K562 (cell line): ENCODE measurements at regions not wholly inside any gene's neighbourhood (a gene's known extent, or its start where the extent isn't known, plus 50 kb on each side); places are given as distances from the start of the nearest gene placed in this dataset.

Experiments
- ATAC-seq: fragments of 200-7000 bp; cut with Tn5 transposase; 3 replicates; pipeline ENCODE4 v1.9.1; 2020; ENCODE audit warnings: moderate library complexity
- BruUV-seq: library from RNA; stranded (reverse); fragments of 400-500 nt; replicated peaks from 2 replicates; lab custom pipeline; 2021; lab: Mats Ljungman, UMichigan
- CTCF ChIA-PET: fragments of 300-600 bp; formaldehyde crosslinking; extraction: SDS; loops from one replicate; lab custom pipeline; 2021; ENCODE audit warnings: low intra/inter-chr PET ratio; lab: Yijun Ruan, JAX
- POLR2A ChIA-PET: fragments of 300-600, 350-650 bp; sonication (Branson Sonifier 250); formaldehyde crosslinking; extraction: SDS; loops from one replicate; lab custom pipeline; 2021; ENCODE audit warnings: antibody characterized with exemption, inconsistent platforms; lab: Yijun Ruan, JAX
- DNase-seq, 4 experiments: peaks; one replicate each; pipeline versions ENCODE4 v3.0.0 to v3.0.0-alpha.2; 2011 to 2018; ENCODE audit warnings: low spot score in 3 of 4, mixed read lengths in 3 of 4; ENCODE audit errors: extremely low read depth in 1 of 4
- FAIRE-seq: peaks from 2 replicates; lab custom pipeline; 2011; peaks lifted over from hg19 to GRCh38; lab: Jason Lieb, UNC
- H2AFZ ChIP-seq: 2 replicates; pipeline ENCODE4 v1.6.0; 2011; ENCODE audit warnings: low read depth, low read length, control low read depth, inconsistent platforms
- H3K27ac ChIP-seq: fragments of 200-600 bp; 3 replicates; pipeline ENCODE4 v1.8.0; 2011; ENCODE audit warnings: low read depth, mild to moderate bottlenecking, control low read depth, inconsistent platforms, low read length, moderate library complexity, mixed read lengths; ENCODE audit errors: extremely low read depth
- H3K27me3 ChIP-seq, 2 experiments: fragments of 300-600 bp in 1 of 2; 2 replicates in 1 of 2; 3 replicates in 1 of 2; pipeline versions ENCODE4 v1.6.0 to v1.8.0; 2011; ENCODE audit warnings: inconsistent platforms in 2 of 2, low read length in 2 of 2, mild to moderate bottlenecking in 1 of 2, mixed read lengths in 1 of 2, moderate library complexity in 1 of 2; ENCODE audit not compliant: control insufficient read depth in 2 of 2, insufficient read depth in 2 of 2
- H3K36me3 ChIP-seq: fragments of 300-600 bp; 3 replicates; pipeline ENCODE4 v1.8.0; 2011; ENCODE audit warnings: mild to moderate bottlenecking, low read length, inconsistent platforms; ENCODE audit not compliant: control insufficient read depth, insufficient read depth
- H3K4me1 ChIP-seq, 2 experiments: fragments of 200-600 bp in 1 of 2; replicated peaks in 1 of 2; 2 replicates in 1 of 2; 3 replicates in 1 of 2; pipeline versions ENCODE4 v1.5.1 to v1.8.0; 2011; ENCODE audit warnings: inconsistent platforms in 2 of 2, low read length in 2 of 2, mild to moderate bottlenecking in 1 of 2, mixed read lengths in 1 of 2, moderate library complexity in 1 of 2; ENCODE audit not compliant: control insufficient read depth in 2 of 2, insufficient read depth in 2 of 2
- H3K4me2 ChIP-seq: 2 replicates; pipeline ENCODE4 v1.6.1; 2011; ENCODE audit warnings: low read length, control low read depth, inconsistent platforms, mixed read lengths; ENCODE audit not compliant: insufficient read depth
- H3K4me3 ChIP-seq: fragments of 200-600 bp; sonication (generic), shearing (Covaris generic); 2 replicates; pipeline ENCODE4 v1.5.1; 2016; ENCODE audit warnings: control low read depth, inconsistent platforms
- H3K79me2 ChIP-seq: fragments of 200-600 bp; 3 replicates; pipeline ENCODE4 v1.8.0; 2011; ENCODE audit warnings: low read length, inconsistent platforms; ENCODE audit not compliant: control insufficient read depth, insufficient read depth
- H3K9ac ChIP-seq, 2 experiments: 2 replicates each; pipeline versions ENCODE4 v1.6.0 to v1.6.1; 2011; ENCODE audit warnings: low read depth in 2 of 2, low read length in 2 of 2, control low read depth in 1 of 2, inconsistent platforms in 1 of 2, mild to moderate bottlenecking in 1 of 2, mixed read lengths in 1 of 2; ENCODE audit not compliant: insufficient read depth in 1 of 2
- H3K9me1 ChIP-seq: one replicate; pipeline ENCODE4 v1.6.0; 2011; ENCODE audit warnings: inconsistent platforms, mild to moderate bottlenecking, low read length, moderate library complexity; ENCODE audit not compliant: control insufficient read depth, insufficient read depth
- H3K9me3 ChIP-seq: replicated peaks from 2 replicates; pipeline ENCODE4 v1.5.1; 2011; ENCODE audit warnings: low read depth, low read length, inconsistent platforms; ENCODE audit not compliant: control insufficient read depth, insufficient read depth
- H4K20me1 ChIP-seq: replicated peaks from 2 replicates; pipeline ENCODE4 v1.6.1; 2011; ENCODE audit warnings: low read length, inconsistent platforms, mixed read lengths; ENCODE audit not compliant: control insufficient read depth, insufficient read depth
- EP300 ChIP-seq: IDR thresholded peaks from 2 replicates; pipeline ENCODE4 v1.6.1; 2012; ENCODE audit warnings: low read length, improper control_type of control experiment
- ERF ChIP-seq: fragments of 450-650 bp; formaldehyde crosslinking; IDR thresholded peaks from 2 replicates; pipeline ENCODE4 v1.4.0; 2020; ENCODE audit warnings: mild to moderate bottlenecking, mixed read lengths
- FOXJ3 ChIP-seq: sonication (generic); formaldehyde crosslinking; IDR thresholded peaks from 2 replicates; pipeline ENCODE4 v1.4.0; 2020; ENCODE audit warnings: mild to moderate bottlenecking, missing genetic modification reagents
- GATAD2A ChIP-seq: fragments of 450-650 bp; IDR thresholded peaks from 2 replicates; pipeline ENCODE4 v1.6.1; 2017
- HNRNPUL1 ChIP-seq: fragments of 200-400 bp; formaldehyde crosslinking; IDR thresholded peaks from 2 replicates; pipeline ENCODE4 v1.6.1; 2017; ENCODE audit warnings: low read length
- WGBS: fragments of 100-300 bp; shearing (Covaris generic); methylation state at CpG from one replicate; pipeline ENCODE4 v1.1.6; 2016; ENCODE audit warnings: low coverage, mixed read lengths; ENCODE audit not compliant: insufficient coverage; ENCODE audit errors: missing lambda C conversion rate; 5-methylcytosine and 5-hydroxymethylcytosine counted together
- in situ Hi-C: fragments of 300-500 bp; cut with MboI; formaldehyde crosslinking; loops from 4 replicates; pipeline ENCODE4 v1.15.0; 2018; ENCODE audit warnings: inconsistent platforms, mixed read lengths
- intact Hi-C: fragments of 100-400 bp; cut with micrococcal nuclease; formaldehyde crosslinking; loops from 2 replicates; pipeline ENCODE4 v1.14.2; 2022
- TF ChIP-seq, protein P1 (sequence below): sonication (generic); formaldehyde crosslinking; IDR thresholded peaks from 2 replicates; pipeline ENCODE4 v1.8.1; 2022; ENCODE audit warnings: missing genetic modification reagents

DNA sequence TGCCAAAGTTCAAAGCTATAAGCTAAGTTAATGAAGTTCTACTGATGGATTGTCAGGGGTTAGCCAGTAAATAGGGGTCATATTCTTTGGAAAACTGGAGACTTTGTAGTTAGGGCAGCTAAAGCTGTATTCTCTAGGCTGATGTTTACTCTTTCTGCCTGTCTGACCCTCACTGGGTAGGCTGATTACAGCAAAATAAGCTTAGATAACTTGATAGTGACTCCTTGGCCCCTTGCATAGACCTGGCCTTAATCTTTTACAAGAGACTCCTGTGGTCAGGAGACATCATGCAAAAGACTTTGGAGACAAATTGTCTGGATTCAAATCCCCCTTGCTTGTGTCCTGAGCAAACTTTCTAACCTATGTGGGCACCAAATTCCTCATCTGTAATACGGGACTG, 314.4 kb upstream of the MSX2 start:
- H3K27ac ChIP-seq: no peak overlapping the region
- no peak for DNase-seq
- BruUV-seq: no TSS peak
- POLR2A ChIA-PET: interaction anchor here (0.9 to 1.6 kb wide), 2 partner anchors 12 to 78 kb away, joined by 3 to 4 read pairs; no protein-coding TSS in a partner anchor
- no peak for ATAC-seq
- 7% methylated on average over 1 of the region's 1 CpG for WGBS
- H3K9me3 ChIP-seq: no peaks in the 10 kb centered on the region
- H3K4me3 ChIP-seq: no peak overlapping the region
- H2AFZ ChIP-seq: no peak overlapping the region
- no peaks in the 10 kb centered on the region for H3K4me1 ChIP-seq
- no peaks in the 10 kb centered on the region for H3K79me2 ChIP-seq
- no peaks in the 10 kb centered on the region for H3K36me3 ChIP-seq
- H3K27me3 ChIP-seq: peaks cover 0 to 7% of the 10 kb centered on the region in 2 experiments; a peak in 2 of 5 replicates
- CTCF ChIA-PET: no interaction called here
- no peak overlapping the region for H3K4me2 ChIP-seq
- intact Hi-C loops (no loop called here), in situ Hi-C loops (no loop called here)
- H4K20me1 ChIP-seq: no peaks in the 10 kb centered on the region
- TF ChIP-seq EP300 (no peak), ERF (CRISPR knock-in tag) (no peak), FOXJ3 (no peak), HNRNPUL1 (no peak), GATAD2A (no peak)
- TF ChIP-seq, protein P1, sequence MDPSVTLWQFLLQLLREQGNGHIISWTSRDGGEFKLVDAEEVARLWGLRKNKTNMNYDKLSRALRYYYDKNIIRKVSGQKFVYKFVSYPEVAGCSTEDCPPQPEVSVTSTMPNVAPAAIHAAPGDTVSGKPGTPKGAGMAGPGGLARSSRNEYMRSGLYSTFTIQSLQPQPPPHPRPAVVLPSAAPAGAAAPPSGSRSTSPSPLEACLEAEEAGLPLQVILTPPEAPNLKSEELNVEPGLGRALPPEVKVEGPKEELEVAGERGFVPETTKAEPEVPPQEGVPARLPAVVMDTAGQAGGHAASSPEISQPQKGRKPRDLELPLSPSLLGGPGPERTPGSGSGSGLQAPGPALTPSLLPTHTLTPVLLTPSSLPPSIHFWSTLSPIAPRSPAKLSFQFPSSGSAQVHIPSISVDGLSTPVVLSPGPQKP (CRISPR knock-in tag): no peak
- no peak overlapping the region for H3K9ac ChIP-seq
- H3K9me1 ChIP-seq: no peaks in the 10 kb centered on the region
- FAIRE-seq: no peak
